Stimulated activated effector memory CD8-positive, alpha-beta T cell treated with anti-CD3 and anti-CD28 coated beads, Interleukin-12 subunit alpha, Interleukin-12 subunit beta, amount 100 ng/mL, for 72 hours (primary cell): ENCODE measurements at regions not wholly inside any gene's neighbourhood (a gene's known extent, or its start where the extent isn't known, plus 50 kb on each side); places are given as distances from the start of the nearest gene placed in this dataset.

Source experiments
- ATAC-seq: fragments of 150-1000 bp; cut with Tn5 transposase; 2 replicates; pipeline ENCODE4 v1.10.0; 2021
- DNase-seq, 2 donors: peaks; one replicate each; pipeline ENCODE4 v3.0.0; 2021 to 2022; ENCODE audit warnings: low spot score in 2 of 2
- H3K27ac Mint-ChIP-seq: one replicate; pipeline ENCODE4 v1.8.0; 2022; ENCODE audit warnings: mild to moderate bottlenecking, mixed read lengths
- H3K36me3 Mint-ChIP-seq: one replicate; pipeline ENCODE4 v1.8.0; 2022; ENCODE audit warnings: mild to moderate bottlenecking, mixed read lengths
- H3K4me1 Mint-ChIP-seq: one replicate; pipeline ENCODE4 v1.8.0; 2022; ENCODE audit warnings: mixed read lengths
- H3K4me3 Mint-ChIP-seq: one replicate; pipeline ENCODE4 v1.8.0; 2022; ENCODE audit warnings: mild to moderate bottlenecking, mixed read lengths
- H3K9me3 Mint-ChIP-seq: one replicate; pipeline ENCODE4 v1.8.0; 2022; ENCODE audit warnings: mixed read lengths

- ATAC-seq (no peak), DNase-seq (no peak)
- Mint-ChIP-seq H3K9me3 (no peaks in the 10 kb centered on the region), H3K36me3 (no peaks in the 10 kb centered on the region), H3K4me3 (no peak overlapping the region), H3K4me1 (peaks cover 5% of the 10 kb centered on the region), H3K27ac (no peak overlapping the region)
These were observed 49.7 kb downstream of the GLI2 start for GRCh38 chr2:120785228-120785966.

- H3K27ac Mint-ChIP-seq, result no peak overlapping the region
- no peak for ATAC-seq
- no peaks in the 10 kb centered on the region for H3K9me3 Mint-ChIP-seq
- H3K4me3 Mint-ChIP-seq, result no peak overlapping the region
- H3K36me3 Mint-ChIP-seq, result no peaks in the 10 kb centered on the region
- DNase-seq, result no peak
- peaks cover 5% of the 10 kb centered on the region for H3K4me1 Mint-ChIP-seq
These were observed 50.6 kb downstream of the GLI2 start for GRCh38 chr2:120786038-120786960.

- ATAC-seq (no peak), DNase-seq (no peak)
- no peaks in the 10 kb centered on the region for H3K9me3 Mint-ChIP-seq
- H3K4me1 Mint-ChIP-seq, result peaks cover 5% of the 10 kb centered on the region
- no peaks in the 10 kb centered on the region for H3K36me3 Mint-ChIP-seq
- no peak overlapping the region for H3K27ac Mint-ChIP-seq
- no peak overlapping the region for H3K4me3 Mint-ChIP-seq
These were observed 51.6 kb downstream of the GLI2 start for GRCh38 chr2:120787111-120787821.

- H3K27ac Mint-ChIP-seq, result no peak overlapping the region
- H3K36me3 Mint-ChIP-seq, result no peaks in the 10 kb centered on the region
- H3K9me3 Mint-ChIP-seq, result no peaks in the 10 kb centered on the region
- DNase-seq, result no peak
- peaks cover 4% of the 10 kb centered on the region for H3K4me1 Mint-ChIP-seq
- ATAC-seq, result peak; percentile 12
- H3K4me3 Mint-ChIP-seq, result no peak overlapping the region
These were observed 52.4 kb downstream of the GLI2 start for GRCh38 chr2:120787822-120788700.

GRCh38 chr2:120791243-120791961 lies 55.7 kb downstream of the GLI2 start:
- no peaks in the 10 kb centered on the region for H3K9me3 Mint-ChIP-seq
- no peak overlapping the region for H3K4me3 Mint-ChIP-seq
- no peaks in the 10 kb centered on the region for H3K36me3 Mint-ChIP-seq
- no peaks in the 10 kb centered on the region for H3K4me1 Mint-ChIP-seq
- ATAC-seq (no peak), DNase-seq (no peak)
- no peak overlapping the region for H3K27ac Mint-ChIP-seq

GRCh38 chr2:120791962-120792297 lies 56.3 kb downstream of the GLI2 start:
- no peak overlapping the region for H3K27ac Mint-ChIP-seq
- H3K36me3 Mint-ChIP-seq, result no peaks in the 10 kb centered on the region
- ATAC-seq (no peak), DNase-seq (no peak)
- H3K4me3 Mint-ChIP-seq, result no peak overlapping the region
- no peaks in the 10 kb centered on the region for H3K4me1 Mint-ChIP-seq
- H3K9me3 Mint-ChIP-seq, result no peaks in the 10 kb centered on the region

GRCh38 chr2:120793682-120794403 lies 58.2 kb downstream of the GLI2 start:
- Mint-ChIP-seq H3K27ac (no peak overlapping the region), H3K36me3 (no peaks in the 10 kb centered on the region), H3K4me1 (no peaks in the 10 kb centered on the region), H3K4me3 (no peak overlapping the region), H3K9me3 (no peaks in the 10 kb centered on the region)
- peak; percentile 4 for ATAC-seq
- DNase-seq, result no peak

GRCh38 chr2:120794716-120795115 lies 59.0 kb downstream of the GLI2 start:
- ATAC-seq (no peak), DNase-seq (no peak)
- Mint-ChIP-seq H3K4me1 (no peaks in the 10 kb centered on the region), H3K4me3 (no peak overlapping the region), H3K27ac (no peak overlapping the region), H3K36me3 (no peaks in the 10 kb centered on the region), H3K9me3 (no peaks in the 10 kb centered on the region)

- Mint-ChIP-seq H3K4me3 (no peak overlapping the region), H3K27ac (no peak overlapping the region), H3K4me1 (no peaks in the 10 kb centered on the region), H3K9me3 (no peaks in the 10 kb centered on the region), H3K36me3 (no peaks in the 10 kb centered on the region)
- ATAC-seq (no peak), DNase-seq (no peak)
These were observed 60.4 kb downstream of the GLI2 start for GRCh38 chr2:120796094-120796493.

- no peaks in the 10 kb centered on the region for H3K4me1 Mint-ChIP-seq
- H3K9me3 Mint-ChIP-seq, result no peaks in the 10 kb centered on the region
- no peaks in the 10 kb centered on the region for H3K36me3 Mint-ChIP-seq
- no peak for ATAC-seq
- DNase-seq, result no peak
- H3K4me3 Mint-ChIP-seq, result no peak overlapping the region
- no peak overlapping the region for H3K27ac Mint-ChIP-seq
These were observed 62.0 kb downstream of the GLI2 start for GRCh38 chr2:120797421-120798221.

GRCh38 chr2:120798567-120799247 lies 63.0 kb downstream of the GLI2 start:
- Mint-ChIP-seq H3K27ac (no peak overlapping the region), H3K9me3 (no peaks in the 10 kb centered on the region), H3K4me1 (no peaks in the 10 kb centered on the region), H3K36me3 (no peaks in the 10 kb centered on the region), H3K4me3 (no peak overlapping the region)
- no peak for DNase-seq
- no peak for ATAC-seq

GRCh38 chr2:120802158-120802557 lies 66.5 kb downstream of the GLI2 start:
- no peak for ATAC-seq
- H3K9me3 Mint-ChIP-seq, result no peaks in the 10 kb centered on the region
- H3K36me3 Mint-ChIP-seq, result no peaks in the 10 kb centered on the region
- H3K4me3 Mint-ChIP-seq, result no peak overlapping the region
- H3K27ac Mint-ChIP-seq, result no peak overlapping the region
- no peaks in the 10 kb centered on the region for H3K4me1 Mint-ChIP-seq
- DNase-seq, result no peak
